AML-193 (cell line): ENCODE measurements at regions not wholly inside any gene's neighbourhood (a gene's known extent, or its start where the extent isn't known, plus 50 kb on each side); places are given as distances from the start of the nearest gene placed in this dataset.

Experiments
- DNase-seq, 2 experiments: peaks; one replicate each; lab custom pipeline; 2025; lab: John Stamatoyannopoulos, UW

GRCh38 chr5:145246961-145247744 lies 588.0 kb downstream of the PRELID2 start:
- DNase-seq = no peak

DNA sequence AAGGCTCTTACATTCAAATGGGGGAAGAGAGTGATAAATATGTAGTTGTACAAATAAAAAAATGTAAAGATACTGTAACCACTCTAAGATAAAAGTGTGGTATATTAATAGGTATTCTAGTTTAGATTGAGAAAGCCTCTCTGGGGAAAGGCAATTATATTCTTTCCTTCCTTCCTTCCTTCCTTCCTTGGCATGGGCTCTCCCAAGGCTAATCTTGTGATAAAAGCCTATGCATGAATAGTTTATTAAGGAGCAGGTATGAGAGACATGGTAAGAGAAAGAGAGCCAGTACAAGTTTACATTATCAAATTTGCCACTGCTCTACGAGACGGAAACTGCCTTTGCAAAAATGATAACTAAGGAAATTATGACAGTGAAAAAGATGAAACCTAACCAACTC lies 588.8 kb downstream of the PRELID2 start:
- no peak for DNase-seq

DNA sequence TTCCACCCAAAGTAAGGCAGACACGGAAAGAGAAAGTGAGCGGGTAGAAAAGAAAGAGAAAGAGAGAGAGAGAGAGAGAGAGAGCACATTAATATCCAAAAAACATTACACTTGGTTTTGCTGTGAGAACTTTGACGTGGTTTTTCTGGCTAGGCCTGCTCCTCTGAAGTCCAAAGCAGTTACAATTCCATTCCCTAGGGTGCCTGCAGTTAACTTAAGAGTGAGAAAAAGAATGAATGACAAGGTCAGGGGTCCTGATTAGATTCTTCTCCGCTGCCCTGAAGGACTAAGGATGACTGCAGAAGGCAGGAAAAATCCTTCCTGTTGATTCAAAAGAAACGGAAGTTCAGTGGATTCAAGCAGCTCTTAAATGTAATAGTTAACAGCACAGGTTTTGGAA lies 589.8 kb downstream of the PRELID2 start:
- DNase-seq = no peak

DNA sequence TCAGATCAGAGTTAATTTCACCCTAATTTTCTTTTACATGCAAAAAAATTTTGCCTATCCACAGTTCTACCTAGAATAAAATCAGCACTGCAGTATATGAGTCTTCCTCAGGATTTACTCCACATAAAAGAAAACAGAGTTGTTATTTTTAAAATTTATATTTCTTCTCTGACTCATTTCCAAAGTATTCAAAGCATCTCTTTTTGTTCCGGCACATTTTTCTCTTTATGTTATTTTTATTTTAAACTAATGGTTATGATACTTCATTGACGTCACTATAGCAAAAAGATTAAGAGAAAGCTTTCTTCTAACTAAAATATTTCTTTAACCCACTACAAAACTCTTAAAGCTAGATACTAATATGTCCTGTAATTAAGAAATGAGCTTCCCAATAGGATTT lies 590.4 kb downstream of the PRELID2 start:
- no peak for DNase-seq

- no peak for DNase-seq
These were observed 590.9 kb downstream of the PRELID2 start for GRCh38 chr5:145244251-145244650.

- no peak for DNase-seq
These were observed 592.1 kb downstream of the PRELID2 start for GRCh38 chr5:145243016-145243415.

- no peak for DNase-seq
These were observed 592.6 kb downstream of the PRELID2 start for GRCh38 chr5:145242551-145242950.

GRCh38 chr5:145237843-145238242 lies 597.3 kb downstream of the PRELID2 start:
- peak; percentile 49 to 62 for DNase-seq

DNA sequence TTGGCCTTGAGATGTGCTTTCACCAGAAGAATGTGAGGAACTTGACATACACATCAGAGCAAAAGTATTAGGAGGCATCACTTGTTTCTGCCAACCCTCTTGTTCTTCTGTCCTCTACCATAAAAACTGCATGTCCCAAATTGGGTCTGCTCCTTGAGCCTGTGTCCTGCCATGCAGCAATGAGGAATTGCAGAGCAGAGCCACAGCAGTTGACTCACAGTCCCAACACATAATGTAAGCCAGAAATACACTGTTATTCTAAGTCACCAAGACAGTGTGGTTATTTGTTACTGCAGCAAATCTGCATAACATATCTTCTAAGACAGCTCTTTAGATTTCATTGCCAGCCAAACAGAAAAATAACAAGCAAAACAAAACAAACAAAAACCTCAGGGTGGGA lies 598.2 kb downstream of the PRELID2 start:
- no peak for DNase-seq

DNA sequence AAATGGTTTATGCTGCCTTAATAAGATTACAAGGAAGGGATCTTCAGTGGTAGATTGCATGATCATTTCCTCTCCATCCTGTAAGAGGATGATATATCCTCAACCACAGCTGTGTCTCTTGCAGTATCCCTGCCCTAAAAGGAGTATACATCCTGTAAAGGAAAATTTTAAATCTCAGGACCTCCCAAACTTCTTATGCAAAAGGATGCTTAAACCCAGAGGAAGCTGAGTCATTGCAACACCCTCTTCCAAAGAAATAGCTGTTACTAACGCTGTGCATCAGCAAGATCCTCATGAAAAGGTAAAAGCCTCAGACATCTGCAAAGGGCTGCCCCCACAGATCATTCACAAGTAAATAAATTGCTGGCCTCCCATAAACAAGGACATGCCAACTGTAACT lies 599.0 kb downstream of the PRELID2 start:
- DNase-seq = no peak

GRCh38 chr5:145233461-145233860 lies 601.7 kb downstream of the PRELID2 start:
- DNase-seq = no peak

DNA sequence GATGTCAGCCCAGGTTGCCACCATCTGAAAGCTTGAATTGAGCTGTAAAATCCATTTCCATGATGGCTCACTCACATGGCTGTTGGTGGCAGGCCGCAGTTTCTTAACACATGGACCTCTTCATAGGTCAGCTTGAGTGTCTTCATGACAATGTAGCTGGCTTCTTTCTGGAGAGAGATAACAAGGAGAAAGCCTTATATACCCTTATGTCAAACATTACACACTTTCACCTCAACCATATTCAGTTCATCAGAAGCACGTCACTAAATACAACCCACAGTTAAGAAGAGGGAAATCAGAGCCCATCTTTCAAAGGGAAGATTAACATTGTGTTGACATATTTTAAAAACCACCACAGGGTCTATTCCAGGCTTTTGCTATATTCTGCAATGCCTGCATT lies 604.4 kb downstream of the PRELID2 start:
- no peak for DNase-seq

DNA sequence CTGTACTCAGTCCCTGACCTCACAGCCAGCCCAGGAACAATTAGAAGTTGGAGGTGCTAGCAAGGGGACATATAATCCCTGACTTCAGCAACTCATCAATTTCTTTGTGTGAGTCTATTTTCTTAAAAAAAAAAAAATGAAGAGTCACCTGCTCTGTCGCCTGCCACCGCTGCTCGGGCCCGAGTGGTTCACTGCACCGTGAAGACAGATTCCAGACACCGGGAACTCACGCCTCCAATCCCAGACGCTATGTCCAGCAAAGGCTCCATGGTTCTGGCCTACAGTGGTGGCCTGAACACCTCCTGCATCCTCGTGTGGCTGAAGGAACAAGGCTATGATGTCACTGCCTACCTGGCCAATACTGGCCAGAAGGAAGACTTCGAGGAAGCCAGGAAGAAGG lies 606.6 kb downstream of the PRELID2 start:
- DNase-seq = no peak

DNA sequence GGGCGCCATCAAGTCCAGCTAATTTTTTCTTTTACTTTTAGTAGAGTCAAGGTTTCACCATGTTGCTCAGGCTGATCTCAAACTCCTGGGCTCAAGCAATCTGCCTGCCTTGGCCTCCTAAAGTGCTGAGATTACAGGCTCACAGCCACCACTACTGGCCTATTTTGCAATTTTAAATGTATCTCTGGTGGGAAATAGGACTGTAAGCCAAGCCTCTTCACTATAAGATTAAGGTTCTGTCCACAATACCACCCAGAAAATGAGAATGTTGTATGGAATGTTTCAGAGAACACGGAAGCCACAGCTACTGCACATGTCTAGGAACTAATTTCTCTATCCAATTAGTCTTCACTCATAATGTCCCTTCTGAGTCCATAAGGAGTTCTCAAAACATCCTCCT lies 607.3 kb downstream of the PRELID2 start:
- no peak for DNase-seq

- no peak for DNase-seq
These were observed 608.4 kb downstream of the PRELID2 start for GRCh38 chr5:145226726-145227125.

DNA sequence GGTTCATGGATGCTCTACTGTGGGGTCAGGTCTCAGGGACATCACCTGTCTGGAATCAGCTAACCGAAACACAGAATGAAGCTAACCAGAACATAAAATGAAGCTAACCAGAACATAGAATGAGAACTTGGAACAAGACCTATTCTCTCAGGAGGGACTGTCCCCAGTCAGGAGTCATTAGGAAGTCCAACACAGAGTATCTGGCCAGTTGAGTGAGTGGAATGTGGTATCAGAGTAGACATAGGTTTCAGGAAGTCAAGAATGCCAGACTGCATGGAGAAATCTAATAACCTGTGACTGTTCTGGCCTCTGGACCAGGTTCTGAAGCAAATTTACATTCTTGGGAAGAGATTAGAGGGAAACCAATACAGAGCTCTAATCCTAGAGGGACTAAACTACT lies 609.6 kb downstream of the PRELID2 start:
- no peak for DNase-seq

DNA sequence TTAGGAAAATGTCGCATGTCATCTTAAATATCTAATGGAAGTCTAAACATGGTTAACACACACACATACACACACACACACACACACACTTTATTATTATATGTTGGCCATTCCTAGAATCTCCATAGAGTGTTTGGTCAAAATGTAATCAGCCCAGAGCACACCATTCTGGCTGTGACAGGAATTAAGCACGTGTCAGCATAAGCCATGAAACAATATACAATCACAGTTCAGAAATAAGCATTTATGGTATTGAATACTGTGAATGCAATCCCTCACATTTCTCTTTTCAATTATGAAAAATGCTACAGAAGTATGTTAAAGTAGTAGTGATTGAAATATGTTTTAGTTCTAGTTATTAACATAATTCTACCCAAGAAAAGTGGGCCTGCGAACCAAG lies 611.6 kb downstream of the PRELID2 start:
- DNase-seq = no peak

DNA sequence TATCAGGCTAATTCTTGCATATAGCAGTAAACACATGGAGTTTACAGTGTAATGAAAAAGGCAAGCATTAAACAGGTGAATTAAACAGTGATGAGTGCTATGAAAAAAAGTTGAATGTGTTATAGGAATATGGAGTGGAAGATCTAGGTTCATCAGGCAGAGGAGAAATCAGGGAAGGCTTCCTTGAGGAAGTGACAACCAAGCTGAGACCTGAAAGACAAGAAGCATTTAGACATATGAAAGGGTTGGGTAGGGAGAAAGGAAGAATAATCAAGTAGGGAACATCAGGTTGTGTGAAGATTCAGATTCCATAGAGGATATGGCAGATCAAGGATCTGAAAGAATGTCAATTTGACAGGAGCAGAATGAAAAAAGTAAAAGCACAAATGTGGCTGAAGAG lies 612.5 kb downstream of the PRELID2 start:
- no peak for DNase-seq

GRCh38 chr5:145221416-145221815 lies 613.7 kb downstream of the PRELID2 start:
- DNase-seq = no peak

- DNase-seq = no peak
These were observed 614.7 kb downstream of the PRELID2 start for GRCh38 chr5:145220481-145220880.

DNA sequence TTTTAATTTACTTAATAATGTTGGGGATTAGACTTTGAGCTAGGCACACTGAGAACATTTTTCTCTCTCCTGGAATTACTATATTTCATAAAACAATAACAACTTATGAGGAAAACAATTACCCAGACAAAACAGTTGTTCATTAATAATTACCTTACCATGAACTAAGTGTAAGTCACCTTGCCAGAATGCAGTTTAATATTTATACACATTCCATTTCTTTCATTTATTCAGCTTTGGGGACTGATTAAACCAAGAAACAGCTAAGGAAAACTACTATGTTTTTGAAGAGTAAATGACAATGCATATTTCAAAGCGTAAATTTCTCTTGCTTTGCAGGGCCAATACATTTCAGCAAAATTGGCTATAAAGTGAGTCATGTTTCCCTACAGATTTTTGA lies 616.2 kb downstream of the PRELID2 start:
- DNase-seq = no peak

DNA sequence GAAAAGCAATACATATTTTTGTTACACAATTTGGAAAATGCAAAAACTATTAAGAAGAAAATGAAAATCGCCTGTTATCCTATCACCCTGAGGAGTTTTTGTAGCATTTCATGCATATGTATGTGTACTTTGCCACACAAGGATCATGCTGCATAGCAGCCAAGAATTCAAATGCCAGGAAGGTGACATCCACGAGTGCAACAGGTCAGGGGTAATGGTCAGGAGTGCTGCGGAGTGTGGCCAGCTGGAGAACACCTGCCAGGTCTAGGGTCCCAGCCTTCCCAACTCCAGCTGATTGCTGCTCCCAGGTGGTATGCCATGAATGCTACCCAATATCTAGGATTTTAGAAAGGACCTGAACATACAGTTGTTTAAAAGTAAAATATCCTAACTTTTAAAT lies 617.1 kb downstream of the PRELID2 start:
- no peak for DNase-seq

GRCh38 chr5:145210020-145210419 lies 625.1 kb downstream of the PRELID2 start:
- no peak for DNase-seq

DNA sequence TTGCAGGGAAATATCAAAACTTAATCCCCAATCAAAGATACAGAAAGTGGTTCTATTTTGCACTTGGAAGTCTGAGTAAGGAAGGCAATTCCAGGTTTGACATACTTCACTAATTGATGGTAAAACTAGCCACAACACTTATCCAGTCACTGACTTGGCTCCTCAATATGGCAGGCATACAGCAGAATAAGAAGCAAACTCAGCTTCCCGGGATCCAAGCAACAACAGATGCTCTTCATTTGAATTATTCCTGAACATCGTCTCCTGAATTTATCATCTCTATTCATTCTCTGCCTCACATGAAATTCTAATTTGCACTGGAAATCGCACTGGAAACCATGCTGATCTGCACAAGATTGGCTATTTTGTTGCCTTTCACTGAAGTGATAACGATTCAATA lies 629.6 kb downstream of the PRELID2 start:
- no peak for DNase-seq
